AG04450 (cell line): ENCODE measurements at regions not wholly inside any gene's neighbourhood (a gene's known extent, or its start where the extent isn't known, plus 50 kb on each side); places are given as distances from the start of the nearest gene placed in this dataset.

Experiments
- CTCF ChIA-PET: fragments of 300-600, 350-600 bp; formaldehyde crosslinking; extraction: SDS; loops from one replicate; lab custom pipeline; 2022; ENCODE audit warnings: antibody characterized with exemption, inconsistent platforms; lab: Charles Lee
- POLR2A ChIA-PET: fragments of 350-600 bp; formaldehyde crosslinking; extraction: SDS; loops from one replicate; lab custom pipeline; 2021; ENCODE audit warnings: antibody characterized with exemption, inconsistent platforms; lab: Yijun Ruan, JAX
- DNase-seq: peaks from one replicate; pipeline ENCODE4 v3.0.0-alpha.2; 2011; ENCODE audit warnings: low read depth, low spot score
- H3K27ac ChIP-seq: one replicate; pipeline ENCODE4 v1.5.1; 2012; ENCODE audit warnings: low read depth, low read length, control low read depth
- H3K27me3 ChIP-seq: one replicate; pipeline ENCODE4 v1.6.0; 2012; ENCODE audit warnings: low read length; ENCODE audit not compliant: control insufficient read depth, insufficient read depth
- H3K4me3 ChIP-seq: 2 replicates; pipeline ENCODE4 v1.5.1; 2011; ENCODE audit warnings: mild to moderate bottlenecking, low read depth, low read length, control low read depth
- H3K9me3 ChIP-seq: 2 replicates; pipeline ENCODE4 v1.5.1; 2012; ENCODE audit warnings: low read length; ENCODE audit not compliant: control insufficient read depth, insufficient read depth
- CTCF ChIP-seq: IDR thresholded peaks from 2 replicates; pipeline ENCODE4 v1.5.1; 2011; ENCODE audit warnings: low read depth, low read length, control low read depth, inconsistent platforms

- POLR2A ChIA-PET: interaction anchor here (0.5 kb wide), 1 partner anchor 261 kb away, joined by 6 read pairs; no protein-coding TSS in a partner anchor
These were observed 298.3 kb downstream of the TDRD15 start for GRCh38 chr2:21422050-21422449.

GRCh38 chr2:21422724-21423522 is 299.2 kb downstream of the TDRD15 start:
- DNase-seq: no peak
- Histone ChIP-seq H3K4me3 (no peak overlapping the region), H3K9me3 (peaks cover 6% of the 10 kb centered on the region), H3K27ac (no peak overlapping the region), H3K27me3 (no peaks in the 10 kb centered on the region)
- ChIA-PET POLR2A (no interaction called here), CTCF (interaction anchor here (0.8 kb wide), 1 partner anchor 376 kb away, joined by 3 read pairs; no protein-coding TSS in a partner anchor)
- TF ChIP-seq CTCF: no peak

More at GRCh38 chr2:21422050-21422449, 298.3 kb downstream of the TDRD15 start:
- no peak for DNase-seq
- no peak overlapping the region for H3K4me3 ChIP-seq
- CTCF ChIA-PET: interaction anchor here (0.8 kb wide), 1 partner anchor 377 kb away, joined by 3 read pairs; no protein-coding TSS in a partner anchor
- no peaks in the 10 kb centered on the region for H3K27me3 ChIP-seq
- H3K27ac ChIP-seq: no peak overlapping the region
- peaks cover 6% of the 10 kb centered on the region for H3K9me3 ChIP-seq
- TF ChIP-seq CTCF: peak; percentile 36

- CTCF ChIA-PET: no interaction called here
- no peaks in the 10 kb centered on the region for H3K27me3 ChIP-seq
- TF ChIP-seq CTCF: no peak
- no peak overlapping the region for H3K4me3 ChIP-seq
- no peak for DNase-seq
- POLR2A ChIA-PET: no interaction called here
- no peak overlapping the region for H3K27ac ChIP-seq
- H3K9me3 ChIP-seq: peaks cover 6% of the 10 kb centered on the region
These were observed 300.1 kb downstream of the TDRD15 start for GRCh38 chr2:21423854-21424253.

GRCh38 chr2:21424375-21424774 is 300.6 kb downstream of the TDRD15 start:
- DNase-seq: no peak
- CTCF ChIA-PET: no interaction called here
- H3K27me3 ChIP-seq: no peaks in the 10 kb centered on the region
- H3K27ac ChIP-seq: no peak overlapping the region
- peaks cover 6% of the 10 kb centered on the region for H3K9me3 ChIP-seq
- no peak overlapping the region for H3K4me3 ChIP-seq
- POLR2A ChIA-PET: no interaction called here
- TF ChIP-seq CTCF: no peak

- ChIA-PET CTCF (no interaction called here), POLR2A (no interaction called here)
- Histone ChIP-seq H3K27ac (no peak overlapping the region), H3K4me3 (no peak overlapping the region), H3K9me3 (peaks cover 3% of the 10 kb centered on the region; the same call in 1 of the 2 replicates), H3K27me3 (no peaks in the 10 kb centered on the region)
- no peak for TF ChIP-seq CTCF
- DNase-seq: no peak
These were observed 303.8 kb downstream of the TDRD15 start for GRCh38 chr2:21427606-21428005.
